ENCODE measurements at regions not wholly inside any gene's neighbourhood (a gene's known extent, or its start where the extent isn't known, plus 50 kb on each side); places are given as distances from the start of the nearest gene placed in this dataset.

- no peak for DNase-seq (ENCODE audit: extremely low spot score, unreplicated experiment)
- Mint-ChIP-seq H3K4me1 (ENCODE audit: unreplicated experiment) (no peaks in the 10 kb centered on the region), H3K27ac (ENCODE audit: unreplicated experiment) (no peak overlapping the region), H3K27me3 (ENCODE audit: unreplicated experiment) (no peaks in the 10 kb centered on the region), H3K36me3 (ENCODE audit: unreplicated experiment) (no peaks in the 10 kb centered on the region), H3K4me3 (ENCODE audit: unreplicated experiment) (no peak overlapping the region), H3K9me3 (ENCODE audit: unreplicated experiment) (no peaks in the 10 kb centered on the region)
- TF ChIP-seq CTCF (IDR thresholded peaks at IDR 0.05), result no peak
Observed at GRCh38 chr14:56979936-56980335, 169.7 kb upstream of the OTX2 start.

GRCh38 chr14:56976211-56976610, 165.9 kb upstream of the OTX2 start:
- H3K36me3 Mint-ChIP-seq (ENCODE audit: unreplicated experiment), result no peaks in the 10 kb centered on the region
- no peaks in the 10 kb centered on the region for H3K27me3 Mint-ChIP-seq (ENCODE audit: unreplicated experiment)
- no peak overlapping the region for H3K4me3 Mint-ChIP-seq (ENCODE audit: unreplicated experiment)
- no peak for DNase-seq (ENCODE audit: extremely low spot score, unreplicated experiment)
- no peaks in the 10 kb centered on the region for H3K9me3 Mint-ChIP-seq (ENCODE audit: unreplicated experiment)
- no peaks in the 10 kb centered on the region for H3K4me1 Mint-ChIP-seq (ENCODE audit: unreplicated experiment)
- no peak overlapping the region for H3K27ac Mint-ChIP-seq (ENCODE audit: unreplicated experiment)
- no peak for TF ChIP-seq CTCF (IDR thresholded peaks at IDR 0.05)

DNA sequence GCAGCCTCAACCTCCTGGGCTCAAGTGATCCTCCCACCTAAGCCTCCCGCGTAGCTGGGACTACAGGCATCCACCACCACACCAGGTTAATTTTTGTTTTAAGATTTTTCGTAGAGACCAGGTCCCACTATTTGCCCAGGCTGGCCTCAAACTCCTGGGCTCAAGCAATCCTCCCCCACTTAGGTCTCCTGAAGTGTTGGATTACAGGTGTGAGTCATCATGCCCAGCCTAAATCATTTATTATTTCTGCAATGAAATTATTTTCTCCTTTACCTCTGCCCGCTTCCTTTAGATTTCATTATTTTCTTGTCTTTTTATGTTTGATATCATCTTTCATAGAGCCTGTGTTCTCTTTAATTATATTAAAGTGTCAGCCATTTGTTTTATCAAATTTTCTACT, 165.2 kb upstream of the OTX2 start:
- no peaks in the 10 kb centered on the region for H3K9me3 Mint-ChIP-seq (ENCODE audit: unreplicated experiment)
- DNase-seq (ENCODE audit: extremely low spot score, unreplicated experiment), result no peak
- H3K27me3 Mint-ChIP-seq (ENCODE audit: unreplicated experiment), result no peaks in the 10 kb centered on the region
- no peak overlapping the region for H3K4me3 Mint-ChIP-seq (ENCODE audit: unreplicated experiment)
- H3K27ac Mint-ChIP-seq (ENCODE audit: unreplicated experiment), result no peak overlapping the region
- H3K4me1 Mint-ChIP-seq (ENCODE audit: unreplicated experiment), result no peaks in the 10 kb centered on the region
- no peaks in the 10 kb centered on the region for H3K36me3 Mint-ChIP-seq (ENCODE audit: unreplicated experiment)
- no peak for TF ChIP-seq CTCF (IDR thresholded peaks at IDR 0.05)

DNA sequence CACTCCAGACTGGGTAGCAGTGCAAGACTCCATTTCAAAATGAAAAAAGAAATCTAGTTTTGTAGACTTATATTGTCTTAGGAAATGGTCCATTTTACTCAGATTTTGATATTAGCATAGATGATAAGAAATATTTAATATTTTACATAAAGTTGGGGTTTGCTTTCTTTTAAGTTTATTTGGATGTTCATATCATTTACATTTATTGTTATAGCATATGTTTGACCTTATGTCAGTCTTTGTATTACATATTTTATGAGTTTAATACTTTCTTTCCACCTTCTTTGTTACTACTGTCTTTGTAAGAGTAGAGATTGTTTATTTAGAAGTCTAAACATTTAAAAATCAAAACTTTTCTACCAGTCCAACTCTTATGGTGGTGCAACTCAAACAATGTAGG, 162.7 kb upstream of the OTX2 start:
- H3K27ac Mint-ChIP-seq (ENCODE audit: unreplicated experiment), result no peak overlapping the region
- no peaks in the 10 kb centered on the region for H3K9me3 Mint-ChIP-seq (ENCODE audit: unreplicated experiment)
- TF ChIP-seq CTCF (IDR thresholded peaks at IDR 0.05), result no peak
- no peaks in the 10 kb centered on the region for H3K36me3 Mint-ChIP-seq (ENCODE audit: unreplicated experiment)
- H3K4me1 Mint-ChIP-seq (ENCODE audit: unreplicated experiment), result no peaks in the 10 kb centered on the region
- no peaks in the 10 kb centered on the region for H3K27me3 Mint-ChIP-seq (ENCODE audit: unreplicated experiment)
- no peak for DNase-seq (ENCODE audit: extremely low spot score, unreplicated experiment)
- no peak overlapping the region for H3K4me3 Mint-ChIP-seq (ENCODE audit: unreplicated experiment)

DNA sequence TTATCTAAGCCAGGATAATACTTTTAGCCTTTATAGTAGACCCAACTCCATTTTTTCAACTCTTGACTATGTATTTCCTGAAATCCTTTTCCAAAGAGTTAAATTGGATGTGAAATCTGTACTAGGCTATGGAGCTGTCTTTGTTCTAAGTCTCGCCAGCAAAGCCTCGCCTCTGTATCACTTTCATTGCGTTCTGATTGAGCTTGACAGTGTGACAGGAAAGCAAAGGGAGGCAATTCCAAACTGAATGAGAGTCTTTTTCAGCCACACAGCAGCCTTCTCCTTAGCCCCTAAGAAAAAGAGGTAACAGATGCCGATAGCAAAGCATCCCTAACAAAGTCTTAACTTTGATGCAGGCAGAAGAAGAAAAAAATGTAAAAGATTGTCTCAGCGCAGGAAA, 154.6 kb upstream of the OTX2 start:
- no peak for TF ChIP-seq CTCF (IDR thresholded peaks at IDR 0.05)
- DNase-seq (ENCODE audit: extremely low spot score, unreplicated experiment), result no peak
- Mint-ChIP-seq H3K27me3 (ENCODE audit: unreplicated experiment) (no peaks in the 10 kb centered on the region), H3K4me3 (ENCODE audit: unreplicated experiment) (no peak overlapping the region), H3K4me1 (ENCODE audit: unreplicated experiment) (no peaks in the 10 kb centered on the region), H3K27ac (ENCODE audit: unreplicated experiment) (no peak overlapping the region), H3K9me3 (ENCODE audit: unreplicated experiment) (no peaks in the 10 kb centered on the region), H3K36me3 (ENCODE audit: unreplicated experiment) (no peaks in the 10 kb centered on the region)

Data from osteocyte (in vitro differentiated cells).